Activated CD4-positive, alpha-beta T cell treated with anti-CD3 and anti-CD28 coated beads, Interleukin-10, Interleukin-2, amounts not matched to agents 100 ng/mL and 50 ng/mL, durations not matched to agents 16 hours and 8 hours (primary cell): ENCODE measurements at regions not wholly inside any gene's neighbourhood (a gene's known extent, or its start where the extent isn't known, plus 50 kb on each side); places are given as distances from the start of the nearest gene placed in this dataset.

Experiments used
- DNase-seq: peaks from one replicate; pipeline ENCODE4 v3.0.0-alpha.2; 2020

DNA sequence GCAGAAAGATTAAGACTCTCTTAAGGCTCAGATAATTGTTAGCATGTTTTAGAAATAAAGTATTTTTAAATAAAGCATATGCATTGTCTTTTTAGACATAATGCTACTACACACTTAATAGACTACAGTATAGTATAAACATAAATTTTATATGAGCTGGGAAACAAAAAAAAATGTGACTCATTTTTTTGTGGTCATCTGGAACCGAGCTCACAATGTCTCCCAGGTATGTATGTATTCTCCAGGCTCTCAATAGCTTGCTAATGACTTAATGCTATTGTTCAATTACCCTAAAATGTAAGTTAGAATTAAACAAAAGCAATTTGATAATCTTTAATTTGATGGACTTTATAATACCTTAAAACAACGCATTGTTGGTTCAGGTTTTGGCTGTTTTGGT lies 167.2 kb downstream of the NUP35 start:
- no peak for DNase-seq

DNA sequence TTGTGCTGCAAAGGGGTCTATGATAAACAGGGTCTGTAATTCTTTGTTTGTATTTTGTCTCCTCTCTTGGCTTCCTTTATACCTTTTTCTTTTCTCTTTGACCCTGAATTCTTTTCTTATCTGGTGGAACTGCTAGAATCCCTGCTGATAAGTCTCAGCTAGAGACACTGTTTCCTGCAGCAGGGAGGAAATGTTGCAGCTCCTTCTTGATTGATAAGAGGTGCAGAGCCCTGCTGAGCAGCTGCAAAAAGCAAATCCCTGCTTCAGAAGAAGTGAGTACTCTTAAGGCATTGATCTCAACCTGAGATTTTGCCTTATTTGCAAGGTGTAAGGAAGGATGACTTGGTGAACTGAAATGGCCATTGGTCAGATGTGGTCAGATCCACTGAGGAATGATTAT lies 167.8 kb downstream of the NUP35 start:
- no peak for DNase-seq

DNA sequence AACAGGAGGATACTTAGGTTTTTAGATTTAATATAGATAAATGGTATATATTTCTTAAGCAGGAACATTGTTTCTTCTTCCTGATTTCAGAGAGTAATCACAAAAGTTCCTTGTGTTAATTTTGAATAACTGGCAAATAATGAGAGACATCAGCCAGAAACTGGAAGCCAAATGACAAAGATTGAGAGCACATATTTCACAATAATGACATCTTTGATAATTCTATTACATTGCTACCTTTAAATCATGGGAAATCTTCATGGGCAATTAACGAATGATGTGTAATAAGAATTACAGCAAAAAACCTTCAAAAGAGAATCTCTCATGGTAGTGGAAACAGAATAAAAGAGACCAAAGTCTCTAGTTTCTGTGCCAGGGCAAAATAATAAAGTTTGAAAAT lies 215.1 kb downstream of the NUP35 start:
- DNase-seq = no peak

DNA sequence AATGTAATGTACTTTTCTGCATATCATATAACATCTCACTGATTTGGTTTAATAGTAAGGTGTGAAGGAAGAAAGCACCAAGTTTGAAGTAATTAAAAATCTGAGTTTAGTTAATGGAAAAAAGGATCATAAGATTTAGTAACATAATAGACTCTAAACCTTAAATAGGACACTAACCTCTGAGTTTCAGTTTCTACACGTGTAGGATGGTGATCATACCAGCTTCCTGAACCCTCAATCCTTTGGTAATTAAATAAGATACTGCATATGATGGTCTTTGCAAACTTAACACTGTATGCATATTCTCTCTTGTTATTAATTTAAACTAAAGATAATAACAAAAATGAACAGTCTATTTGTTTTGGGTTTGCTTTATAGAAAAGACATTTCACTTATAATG lies 216.8 kb downstream of the NUP35 start:
- DNase-seq = no peak

DNA sequence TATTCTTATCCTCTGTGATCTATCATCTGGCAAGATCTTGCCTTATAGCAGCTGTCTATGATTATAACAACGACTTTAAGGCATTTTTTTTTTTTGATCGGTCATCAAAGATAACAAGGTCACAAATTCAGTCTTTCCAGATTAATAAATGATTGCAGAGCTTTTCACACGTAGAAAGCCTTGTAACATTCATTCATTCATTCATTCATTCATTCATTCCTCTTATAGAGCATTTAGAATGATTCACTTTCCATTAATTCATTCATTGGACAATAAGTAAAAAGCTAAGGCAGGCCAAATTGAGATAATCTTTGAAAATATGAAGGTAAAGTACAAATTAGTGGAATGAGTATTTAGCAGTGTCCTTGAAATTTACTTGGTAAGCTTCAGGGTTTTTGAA lies 223.7 kb downstream of the NUP35 start:
- DNase-seq = no peak

DNA sequence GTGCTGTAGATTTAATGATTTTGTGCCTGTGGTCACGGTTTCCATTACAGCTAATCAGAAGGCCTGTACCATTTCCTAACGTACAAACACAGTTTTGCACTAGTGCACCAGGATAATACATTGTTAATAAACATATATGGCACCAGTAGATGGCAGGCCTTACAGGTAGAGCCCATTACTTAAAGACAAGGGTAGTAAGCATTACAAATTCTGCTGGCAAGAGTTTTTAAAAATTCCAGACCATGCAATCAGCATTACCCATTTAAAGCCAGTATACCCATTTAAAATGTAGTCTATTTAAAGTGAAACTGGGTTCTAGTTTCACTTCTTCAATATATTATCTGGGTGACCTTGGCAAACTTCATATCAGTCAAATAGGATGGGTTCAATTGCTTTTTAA lies 224.2 kb downstream of the NUP35 start:
- no peak for DNase-seq

DNA sequence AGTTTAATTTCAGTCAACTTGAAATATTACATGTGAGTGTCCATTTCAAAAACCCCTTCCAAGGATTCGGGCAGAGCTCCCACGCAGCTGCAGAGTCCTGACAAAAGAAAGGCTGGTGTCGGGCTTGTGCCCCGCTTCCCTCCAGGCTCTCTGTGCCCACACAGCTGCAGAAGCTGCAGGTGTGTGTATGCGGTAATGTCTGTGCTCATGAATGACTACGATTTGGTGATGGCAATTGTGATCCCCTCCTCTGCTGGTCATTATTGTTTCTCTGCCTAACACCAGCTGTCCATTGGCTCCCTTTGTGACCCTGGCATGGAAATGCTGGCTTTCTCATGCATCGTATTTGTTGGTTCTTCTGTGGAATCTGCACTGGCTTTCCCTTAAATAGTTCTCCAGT lies 224.8 kb downstream of the NUP35 start:
- no peak for DNase-seq

DNA sequence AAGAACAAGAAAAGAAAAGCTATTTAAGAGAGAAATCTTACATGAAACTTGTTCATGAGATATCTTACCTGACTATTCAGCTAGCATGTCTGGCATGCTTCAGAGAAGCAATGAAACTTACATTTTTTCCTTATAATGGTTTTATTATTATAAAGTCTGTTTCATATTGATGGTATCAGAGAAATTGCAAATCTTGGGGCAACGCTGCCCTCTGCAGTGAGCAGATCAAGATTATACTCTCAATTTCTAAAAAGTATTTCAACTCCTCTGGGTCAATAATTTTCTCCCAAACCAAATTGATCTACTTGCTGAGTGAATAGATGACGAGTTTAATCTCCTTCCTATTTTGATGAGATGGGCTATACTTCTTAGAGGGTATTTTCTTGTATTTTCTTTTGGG lies 235.6 kb downstream of the NUP35 start:
- no peak for DNase-seq

DNA sequence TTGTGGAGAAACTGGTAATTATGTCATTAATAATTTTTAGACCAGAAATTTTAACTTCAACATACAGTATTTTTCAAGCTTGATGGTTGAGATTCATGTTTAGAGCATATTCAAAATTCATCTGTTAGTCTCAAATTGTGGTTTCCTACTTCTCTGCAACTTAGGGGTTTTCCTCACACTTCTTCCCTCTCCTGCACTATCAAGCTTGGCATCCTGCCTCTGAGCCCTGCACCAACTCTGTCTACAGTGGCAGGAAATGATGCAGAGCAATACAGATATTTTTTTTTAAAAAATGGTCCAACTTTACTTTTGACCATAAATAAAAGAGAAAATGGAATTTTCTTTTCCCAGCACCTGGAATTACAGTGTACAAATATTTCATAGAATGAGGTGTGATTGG lies 247.3 kb downstream of the NUP35 start:
- DNase-seq = no peak

DNA sequence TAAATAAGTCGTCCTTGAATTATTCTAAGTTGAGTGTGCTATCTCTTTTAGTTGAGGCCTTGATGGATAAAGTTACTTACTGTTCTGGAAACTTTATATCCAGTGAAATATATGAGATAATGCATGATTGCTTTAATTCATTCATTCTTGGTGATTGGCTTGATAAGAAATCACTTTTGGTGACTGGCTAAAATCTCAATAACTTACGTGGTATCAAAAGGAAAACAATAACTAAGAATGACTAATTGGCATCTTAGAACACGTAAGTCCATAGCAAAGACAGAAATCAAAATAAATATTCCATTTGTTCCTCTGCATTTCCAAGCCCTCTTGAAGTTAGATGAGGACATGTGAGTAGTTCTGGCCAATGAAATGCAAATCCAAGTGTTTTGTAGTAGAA lies 251.6 kb downstream of the NUP35 start:
- DNase-seq = no peak

DNA sequence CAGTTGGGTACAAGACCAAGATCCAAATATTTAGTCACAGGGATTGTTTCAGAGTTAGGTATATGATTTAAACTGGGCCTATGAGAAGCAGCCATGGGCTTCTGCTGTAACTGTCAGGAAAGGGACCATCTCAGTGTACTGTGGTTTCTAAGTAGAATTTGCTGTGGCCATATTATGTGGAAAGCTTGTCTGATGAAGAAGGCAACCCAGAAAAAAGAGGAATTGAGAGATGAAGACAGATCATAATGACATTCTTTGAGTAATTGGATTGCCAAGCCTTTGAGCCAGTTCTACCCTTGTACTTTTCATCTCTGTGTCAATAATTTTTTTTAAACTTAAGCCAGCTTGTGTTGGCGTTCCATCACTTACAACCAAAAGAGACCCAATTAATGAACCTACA lies 259.6 kb downstream of the NUP35 start:
- no peak for DNase-seq

DNA sequence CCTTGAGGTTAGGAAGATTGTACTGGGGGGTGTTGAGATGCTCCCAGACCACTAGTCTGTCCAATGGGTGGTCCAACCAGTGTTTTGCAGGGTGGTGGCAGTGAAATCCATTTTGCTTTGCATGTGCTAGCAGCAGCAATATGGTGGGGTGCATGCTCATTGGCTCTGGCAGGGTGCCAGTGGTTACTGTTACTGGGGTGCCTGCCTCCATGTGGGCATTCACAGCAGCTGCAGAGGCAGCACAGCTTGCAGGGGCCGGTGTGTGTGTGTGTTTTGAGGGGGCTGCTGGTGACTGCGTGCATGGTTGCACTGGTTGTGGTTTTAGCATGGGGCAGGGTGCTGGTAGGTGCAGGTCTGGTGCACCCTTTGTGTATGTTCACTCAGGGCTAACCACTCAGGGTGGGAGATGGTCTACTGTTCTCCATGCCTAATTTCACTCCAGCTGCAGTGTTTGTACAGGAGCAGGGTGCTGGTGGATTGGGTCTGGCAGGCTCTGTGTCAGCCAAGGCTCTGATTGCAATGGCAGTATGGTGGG lies 265.4 kb downstream of the NUP35 start:
- no peak for DNase-seq

DNA sequence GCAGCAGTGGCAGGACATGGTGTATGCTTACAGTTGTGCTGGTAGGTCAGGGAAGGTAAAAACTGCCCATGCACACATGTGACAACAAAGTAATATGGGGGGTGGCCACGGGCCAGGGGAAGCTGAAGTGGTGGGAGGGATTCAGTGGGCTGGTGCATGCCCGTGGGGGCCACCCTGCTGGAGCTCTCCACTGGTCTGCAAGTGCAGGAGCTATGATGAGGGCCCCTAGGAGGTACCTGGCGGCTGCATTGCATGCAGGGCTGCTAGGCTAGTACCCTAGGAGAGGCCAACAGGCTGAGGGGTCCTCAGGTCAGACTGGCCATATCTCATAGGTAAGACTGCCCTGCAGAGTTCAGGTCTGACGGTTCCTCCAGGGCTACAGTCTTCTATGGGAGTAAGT lies 265.9 kb downstream of the NUP35 start:
- DNase-seq = no peak

DNA sequence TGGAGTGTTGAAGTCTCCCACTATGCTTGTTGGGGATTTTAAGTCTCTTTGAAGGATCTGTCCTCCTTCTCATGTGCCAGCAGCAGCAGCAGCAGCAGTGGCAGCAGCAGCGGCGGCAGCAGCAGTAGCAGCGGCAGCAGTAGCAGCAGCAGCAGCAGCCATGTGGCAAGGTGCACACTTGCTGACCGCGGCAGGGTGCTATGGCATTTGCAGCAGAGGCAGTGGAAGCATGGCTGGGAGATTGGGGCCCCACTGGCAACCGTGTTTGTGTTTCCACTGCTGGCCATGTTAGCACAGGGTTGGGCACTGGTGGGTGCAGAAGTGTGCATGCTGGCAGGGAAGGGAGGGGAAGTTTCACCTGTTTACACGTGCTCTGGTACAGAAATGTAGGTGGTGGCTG lies 280.1 kb downstream of the NUP35 start:
- no peak for DNase-seq

DNA sequence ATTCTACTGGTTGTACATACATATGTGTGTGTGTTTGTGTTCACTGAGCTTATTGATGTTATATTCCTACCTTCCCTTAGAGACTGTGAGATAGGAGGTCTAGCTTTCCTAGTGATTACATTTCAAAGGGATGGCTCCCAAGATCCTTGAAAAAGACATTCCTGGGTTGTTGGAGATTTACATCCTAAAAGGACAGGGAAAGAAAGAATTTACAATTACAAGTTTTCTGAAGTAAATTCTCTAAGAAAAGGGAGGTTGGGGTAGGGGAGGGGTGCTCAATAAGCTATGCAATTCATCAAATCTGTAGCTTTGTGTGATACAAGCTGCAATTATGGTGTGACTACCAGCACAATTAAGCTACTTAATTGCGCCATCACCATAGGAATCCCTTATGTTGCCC lies 284.3 kb downstream of the NUP35 start:
- DNase-seq = no peak

DNA sequence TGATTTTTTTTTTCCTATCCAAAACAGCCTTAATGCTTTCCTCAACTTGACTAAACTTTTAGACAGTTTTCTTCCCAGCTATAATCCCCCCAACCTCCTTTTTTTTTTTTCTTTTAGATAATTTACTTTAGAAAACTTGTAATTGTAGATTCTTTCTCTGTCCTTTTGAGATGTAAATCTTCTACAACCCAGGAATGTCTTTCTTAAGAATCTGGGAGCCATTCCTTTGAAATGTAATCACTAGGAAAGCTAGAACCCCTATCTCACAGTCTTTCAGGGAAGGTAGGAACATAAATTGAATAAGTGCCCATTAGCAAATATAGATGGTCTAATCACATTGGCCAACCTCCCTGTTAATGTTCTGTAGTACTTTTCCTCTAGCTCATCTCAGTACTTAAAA lies 285.4 kb downstream of the NUP35 start:
- DNase-seq = no peak

DNA sequence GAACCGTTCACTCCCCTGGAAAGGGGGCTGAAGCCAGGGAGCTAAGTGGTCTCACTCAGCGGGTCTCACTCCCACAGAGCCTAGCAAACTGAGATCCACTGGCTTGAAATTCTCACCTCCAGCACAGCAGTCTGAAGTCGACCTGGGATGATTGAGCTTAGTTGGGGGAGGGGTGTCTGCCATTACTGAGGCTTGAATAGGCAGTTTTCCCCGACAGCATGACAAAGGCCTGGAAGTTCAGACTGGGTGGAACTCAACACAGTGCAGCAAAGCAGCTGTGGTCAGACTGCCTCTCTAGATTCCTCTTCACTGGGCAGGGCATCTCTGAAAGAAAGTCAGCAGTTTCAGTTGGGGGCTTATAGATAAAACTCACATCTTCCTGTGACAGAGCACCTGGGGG lies 292.5 kb downstream of the NUP35 start:
- no peak for DNase-seq

DNA sequence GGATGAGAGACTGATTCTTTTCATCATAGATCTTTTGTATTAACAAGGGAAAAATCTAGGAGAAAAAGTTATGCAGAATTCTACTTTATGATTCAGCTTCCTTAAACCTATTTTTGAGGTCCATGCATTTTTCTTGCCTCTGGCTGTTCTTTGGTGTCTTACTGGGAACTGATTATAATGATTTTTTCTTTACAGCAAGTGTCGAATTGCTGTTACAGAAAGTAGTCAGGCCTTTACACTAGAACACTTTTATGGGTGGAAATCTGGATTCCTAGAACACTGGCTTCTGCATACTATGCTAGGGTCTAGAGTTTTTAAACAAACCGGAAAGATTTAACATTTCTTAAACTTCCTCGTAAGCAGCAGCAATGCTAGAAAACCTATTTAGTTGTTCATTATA lies 302.6 kb downstream of the NUP35 start:
- no peak for DNase-seq

DNA sequence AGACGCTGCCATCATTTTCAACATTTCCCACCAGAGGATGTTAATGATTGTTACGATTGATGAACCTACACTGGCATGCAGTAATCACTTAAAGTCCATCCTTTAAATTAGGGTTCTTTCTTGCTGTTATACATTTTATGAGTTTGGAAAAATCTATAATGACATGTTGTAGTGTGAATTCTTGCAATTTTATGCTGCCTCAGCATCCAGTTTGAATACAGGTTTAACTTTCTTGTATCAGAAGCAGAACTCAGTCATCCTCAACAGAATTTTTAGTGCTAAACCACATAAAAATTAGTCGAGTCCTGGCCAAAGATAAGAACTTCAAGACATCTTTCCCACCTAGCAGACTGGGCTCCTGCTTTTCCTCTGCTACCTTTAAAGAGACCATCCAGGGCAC lies 303.3 kb downstream of the NUP35 start:
- no peak for DNase-seq

DNA sequence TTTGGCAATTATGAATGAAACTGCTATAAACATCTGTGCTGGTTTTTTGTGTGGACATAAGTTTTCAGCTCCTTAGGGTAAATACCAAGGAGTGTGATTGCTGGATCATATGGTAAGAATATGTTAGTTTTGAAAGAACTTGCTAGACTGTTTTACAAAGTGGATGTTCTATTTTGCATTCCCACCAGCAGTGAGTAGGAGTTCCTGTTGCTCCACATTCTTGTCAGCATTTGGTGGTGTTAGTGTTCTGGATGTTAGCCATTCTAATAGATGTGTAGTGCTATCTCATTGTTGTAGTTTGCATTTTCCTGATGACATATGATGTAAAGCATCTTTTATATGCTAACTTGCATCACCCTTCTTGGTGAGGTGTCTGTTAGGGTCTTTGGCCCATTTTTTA lies 304.6 kb downstream of the NUP35 start:
- no peak for DNase-seq

DNA sequence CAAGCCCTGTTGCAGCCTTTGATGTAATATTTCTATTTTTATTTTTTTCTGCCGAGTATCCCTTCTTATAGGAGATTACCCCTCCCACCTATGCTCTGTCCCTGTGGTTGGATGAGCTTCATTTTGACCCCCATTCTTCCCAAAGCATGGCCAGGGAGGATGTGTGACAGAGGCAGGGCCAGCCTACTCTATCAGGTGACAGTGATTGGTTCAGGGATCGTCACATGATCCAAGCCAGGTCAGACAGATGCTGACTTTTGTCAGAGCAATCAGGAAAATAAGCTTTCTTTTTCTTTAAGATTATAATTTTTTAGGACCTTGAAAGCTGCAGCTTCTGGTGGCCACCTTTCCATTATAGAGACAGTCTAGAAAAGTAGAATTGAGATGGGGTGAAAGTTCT lies 314.3 kb downstream of the NUP35 start:
- DNase-seq = no peak

DNA sequence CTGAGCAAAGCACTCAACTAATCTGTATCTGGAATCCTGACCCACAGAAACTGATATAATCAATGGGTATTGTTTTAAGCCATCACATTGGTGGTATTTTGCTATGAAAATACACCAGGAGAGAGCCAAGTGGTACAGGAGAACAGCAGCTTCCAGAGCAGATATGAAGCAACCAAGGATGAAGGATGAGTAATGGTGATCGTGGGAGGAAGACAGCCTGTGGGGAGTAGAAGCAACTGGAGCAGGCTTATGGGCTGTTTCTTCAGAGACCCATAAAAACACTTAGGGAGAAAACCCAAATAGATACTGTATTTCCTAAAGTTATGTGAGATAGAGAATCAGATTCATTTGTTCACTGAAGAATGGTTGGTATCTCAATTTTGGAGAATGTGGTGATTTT lies 330.8 kb downstream of the NUP35 start:
- DNase-seq = no peak

DNA sequence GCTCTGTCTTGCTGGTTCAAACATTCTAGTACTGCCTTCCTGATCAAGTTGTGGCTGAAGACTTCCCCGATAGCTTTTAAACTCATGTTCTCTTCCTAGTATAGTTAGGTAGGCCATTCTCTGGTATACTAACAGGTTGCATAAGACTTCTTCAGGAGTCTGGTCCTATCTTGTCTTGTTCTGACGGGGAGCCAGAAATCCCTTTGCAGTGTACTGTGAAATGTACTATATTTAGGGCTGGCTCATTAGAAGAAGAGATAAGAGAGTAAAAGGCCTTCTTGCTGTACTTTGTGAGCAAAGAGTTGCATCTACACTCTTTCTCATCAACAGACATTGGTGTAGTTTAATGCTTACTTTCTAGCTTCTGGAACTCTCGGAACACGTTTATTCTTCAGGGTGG lies 331.9 kb downstream of the NUP35 start:
- no peak for DNase-seq

DNA sequence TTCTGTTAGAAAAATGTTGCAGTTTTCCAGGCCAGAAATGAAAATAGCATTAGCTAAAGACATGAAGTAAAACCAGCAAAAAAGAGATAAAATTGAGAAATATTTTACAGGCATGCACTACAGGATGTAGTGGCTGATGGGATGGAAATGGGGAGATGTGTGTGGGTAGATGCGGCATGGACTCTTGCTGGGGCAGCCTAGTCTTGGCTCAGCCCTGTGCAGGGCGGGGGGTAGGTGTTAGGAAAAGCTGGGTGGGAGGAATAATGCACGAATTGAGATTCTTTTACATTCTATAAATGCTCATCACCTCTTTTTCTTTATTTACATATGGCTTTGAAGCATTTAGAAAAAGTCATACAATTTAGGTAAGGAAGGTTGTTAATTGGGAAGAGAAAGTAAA lies 334.2 kb downstream of the NUP35 start:
- no peak for DNase-seq

DNA sequence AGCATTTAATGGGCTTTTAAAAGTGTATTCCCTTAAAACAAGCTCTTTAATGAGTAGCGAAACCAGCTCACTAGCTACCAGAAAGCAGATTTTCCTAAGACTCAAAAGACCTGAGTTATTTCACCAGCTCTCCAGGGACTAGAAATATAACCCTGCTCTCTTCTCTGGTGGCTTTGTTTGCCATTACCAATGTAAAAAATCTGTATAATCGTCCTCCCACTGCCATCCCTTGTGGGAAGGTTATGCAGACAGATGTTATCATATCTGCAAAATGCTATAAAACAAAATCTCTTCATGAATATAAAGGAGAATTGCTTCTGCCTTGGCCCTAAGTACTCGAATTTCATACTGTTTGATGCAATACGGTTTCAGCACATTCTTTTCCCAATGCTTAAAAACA lies 335.2 kb downstream of the NUP35 start:
- DNase-seq = no peak

DNA sequence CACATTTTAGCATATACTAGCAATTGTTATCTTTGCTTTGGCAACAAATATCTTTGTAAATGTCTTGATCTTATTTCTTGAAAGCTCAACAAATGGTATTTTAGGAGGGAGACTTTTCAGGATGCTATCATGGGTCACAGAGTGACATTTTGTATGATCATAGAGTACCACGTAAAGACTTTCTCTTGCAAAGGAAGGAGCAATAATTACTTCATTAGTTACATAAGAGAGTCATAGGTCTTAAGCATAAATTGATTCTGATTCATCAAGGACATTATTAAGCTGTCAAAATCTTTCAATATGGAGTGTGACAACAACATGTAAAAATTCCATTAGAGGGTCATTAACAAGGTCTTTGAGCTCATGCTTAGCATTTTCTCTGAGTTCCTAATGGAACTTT lies 339.6 kb downstream of the NUP35 start:
- no peak for DNase-seq
